ENCODE measurements at regions not wholly inside any gene's neighbourhood (a gene's known extent, or its start where the extent isn't known, plus 50 kb on each side); places are given as distances from the start of the nearest gene placed in this dataset.

GRCh38 chr2:155841442-155841841 is 491.1 kb downstream of the NR4A2 start:
- Histone ChIP-seq H3K4me1 (ENCODE audit: insufficient read depth, poor library complexity, severe bottlenecking) (no peaks in the 10 kb centered on the region), H3K27me3 (ENCODE audit: insufficient read depth, poor library complexity, severe bottlenecking) (no peaks in the 10 kb centered on the region), H3K9me3 (ENCODE audit: severe bottlenecking) (no peaks in the 10 kb centered on the region), H3K36me3 (ENCODE audit: low read depth) (no peaks in the 10 kb centered on the region), H3K4me3 (ENCODE audit: severe bottlenecking) (no peak overlapping the region), H3K27ac (ENCODE audit: poor library complexity, severe bottlenecking) (no peak overlapping the region)
- no peak for TF ChIP-seq CTCF (IDR thresholded peaks at IDR 0.05; ENCODE audit: poor library complexity, severe bottlenecking)
- DNase-seq (ENCODE audit: low spot score), result no peak
- ATAC-seq (ENCODE audit: low read depth), result no peak

- no peaks in the 10 kb centered on the region for H3K27me3 ChIP-seq (ENCODE audit: insufficient read depth, poor library complexity, severe bottlenecking)
- H3K9me3 ChIP-seq (ENCODE audit: severe bottlenecking), result no peaks in the 10 kb centered on the region
- H3K4me1 ChIP-seq (ENCODE audit: insufficient read depth, poor library complexity, severe bottlenecking), result no peaks in the 10 kb centered on the region
- ATAC-seq (ENCODE audit: low read depth), result no peak
- no peak overlapping the region for H3K27ac ChIP-seq (ENCODE audit: poor library complexity, severe bottlenecking)
- no peak overlapping the region for H3K4me3 ChIP-seq (ENCODE audit: severe bottlenecking)
- H3K36me3 ChIP-seq (ENCODE audit: low read depth), result no peaks in the 10 kb centered on the region
- no peak for DNase-seq (ENCODE audit: low spot score)
- no peak for TF ChIP-seq CTCF (IDR thresholded peaks at IDR 0.05; ENCODE audit: poor library complexity, severe bottlenecking)
These were observed 491.9 kb downstream of the NR4A2 start for GRCh38 chr2:155840661-155841060.

GRCh38 chr2:155839991-155840390 is 492.5 kb downstream of the NR4A2 start:
- no peaks in the 10 kb centered on the region for H3K9me3 ChIP-seq (ENCODE audit: severe bottlenecking)
- no peaks in the 10 kb centered on the region for H3K4me1 ChIP-seq (ENCODE audit: insufficient read depth, poor library complexity, severe bottlenecking)
- H3K27ac ChIP-seq (ENCODE audit: poor library complexity, severe bottlenecking), result no peak overlapping the region
- H3K27me3 ChIP-seq (ENCODE audit: insufficient read depth, poor library complexity, severe bottlenecking), result no peaks in the 10 kb centered on the region
- DNase-seq (ENCODE audit: low spot score) (no peak), ATAC-seq (ENCODE audit: low read depth) (no peak)
- TF ChIP-seq CTCF (IDR thresholded peaks at IDR 0.05; ENCODE audit: poor library complexity, severe bottlenecking), result no peak
- no peaks in the 10 kb centered on the region for H3K36me3 ChIP-seq (ENCODE audit: low read depth)
- H3K4me3 ChIP-seq (ENCODE audit: severe bottlenecking), result no peak overlapping the region

- no peaks in the 10 kb centered on the region for H3K4me1 ChIP-seq (ENCODE audit: insufficient read depth, poor library complexity, severe bottlenecking)
- no peaks in the 10 kb centered on the region for H3K27me3 ChIP-seq (ENCODE audit: insufficient read depth, poor library complexity, severe bottlenecking)
- no peak overlapping the region for H3K27ac ChIP-seq (ENCODE audit: poor library complexity, severe bottlenecking)
- DNase-seq (ENCODE audit: low spot score) (no peak), ATAC-seq (ENCODE audit: low read depth) (no peak)
- H3K9me3 ChIP-seq (ENCODE audit: severe bottlenecking), result no peaks in the 10 kb centered on the region
- TF ChIP-seq CTCF (IDR thresholded peaks at IDR 0.05; ENCODE audit: poor library complexity, severe bottlenecking), result no peak
- no peaks in the 10 kb centered on the region for H3K36me3 ChIP-seq (ENCODE audit: low read depth)
- H3K4me3 ChIP-seq (ENCODE audit: severe bottlenecking), result no peak overlapping the region
These were observed 493.1 kb downstream of the NR4A2 start for GRCh38 chr2:155839436-155839835.

- Histone ChIP-seq H3K4me3 (ENCODE audit: severe bottlenecking) (no peak overlapping the region), H3K4me1 (ENCODE audit: insufficient read depth, poor library complexity, severe bottlenecking) (no peaks in the 10 kb centered on the region), H3K36me3 (ENCODE audit: low read depth) (no peaks in the 10 kb centered on the region), H3K27ac (ENCODE audit: poor library complexity, severe bottlenecking) (no peak overlapping the region), H3K9me3 (ENCODE audit: severe bottlenecking) (no peaks in the 10 kb centered on the region), H3K27me3 (ENCODE audit: insufficient read depth, poor library complexity, severe bottlenecking) (no peaks in the 10 kb centered on the region)
- DNase-seq (ENCODE audit: low spot score) (no peak), ATAC-seq (ENCODE audit: low read depth) (no peak)
- no peak for TF ChIP-seq CTCF (IDR thresholded peaks at IDR 0.05; ENCODE audit: poor library complexity, severe bottlenecking)
These were observed 496.1 kb downstream of the NR4A2 start for GRCh38 chr2:155836439-155836838.
